Fibroblast of lung (primary cell): ENCODE measurements at regions not wholly inside any gene's neighbourhood (a gene's known extent, or its start where the extent isn't known, plus 50 kb on each side); places are given as distances from the start of the nearest gene placed in this dataset.

Experiments used
- DNase-seq, 2 donors: peaks; one replicate each; pipeline versions ENCODE4 v3.0.0 to v3.0.0-alpha.2; 2010; ENCODE audit warnings: low read depth in 2 of 2
- H2AFZ ChIP-seq: 2 replicates; pipeline ENCODE4 v1.5.1; 2012; ENCODE audit warnings: low read length, control low read depth, inconsistent platforms
- H3K27ac ChIP-seq: 2 replicates; pipeline ENCODE4 v1.5.1; 2011; ENCODE audit warnings: low read length, control low read depth; ENCODE audit not compliant: insufficient read depth
- H3K27me3 ChIP-seq: 2 replicates; pipeline ENCODE4 v1.5.1; 2011; ENCODE audit warnings: mild to moderate bottlenecking, low read length; ENCODE audit not compliant: control insufficient read depth, insufficient read depth
- H3K36me3 ChIP-seq: 2 replicates; pipeline ENCODE4 v1.5.1; 2011; ENCODE audit warnings: low read length; ENCODE audit not compliant: control insufficient read depth, insufficient read depth
- H3K4me1 ChIP-seq: 2 replicates; pipeline ENCODE4 v1.5.1; 2011; ENCODE audit warnings: low read length; ENCODE audit not compliant: control insufficient read depth, insufficient read depth; ENCODE audit errors: extremely low read depth
- H3K4me2 ChIP-seq: 2 replicates; pipeline ENCODE4 v1.5.1; 2011; ENCODE audit warnings: low read length, control low read depth; ENCODE audit not compliant: insufficient read depth; ENCODE audit errors: extremely low read depth
- H3K4me3 ChIP-seq, 4 experiments: fragments of 200-600 bp in 1 of 4; sonication (generic) in 1 of 4; replicated peaks in 1 of 4; 2 replicates each; pipeline ENCODE4 v1.5.1; 2011 to 2016; ENCODE audit warnings: low read length in 4 of 4, low read depth in 3 of 4, mild to moderate bottlenecking in 3 of 4, control low read depth in 2 of 4, inconsistent platforms in 1 of 4, mixed read lengths in 1 of 4; ENCODE audit not compliant: insufficient read depth in 1 of 4; ENCODE audit errors: control extremely low read depth in 1 of 4
- H3K79me2 ChIP-seq: 2 replicates; pipeline ENCODE4 v1.5.1; 2012; ENCODE audit warnings: mild to moderate bottlenecking, low read length, inconsistent platforms; ENCODE audit not compliant: control insufficient read depth, insufficient read depth
- H3K9ac ChIP-seq: 2 replicates; pipeline ENCODE4 v1.5.1; 2011; ENCODE audit warnings: mild to moderate bottlenecking, low read length, control low read depth; ENCODE audit not compliant: insufficient read depth
- H3K9me3 ChIP-seq: 2 replicates; pipeline ENCODE4 v1.5.1; 2012; ENCODE audit warnings: low read depth, low read length; ENCODE audit not compliant: control insufficient read depth, insufficient read depth
- H4K20me1 ChIP-seq: 2 replicates; pipeline ENCODE4 v1.5.1; 2011; ENCODE audit warnings: low read length; ENCODE audit not compliant: control insufficient read depth, insufficient read depth; ENCODE audit errors: extremely low read depth
- EZH2 ChIP-seq: IDR thresholded peaks from 2 replicates; pipeline ENCODE4 v1.5.1; 2012; ENCODE audit warnings: low read length, control low read depth, mild to moderate bottlenecking; ENCODE audit errors: missing control alignments
- TF ChIP-seq, protein P1 (sequence below), 2 donors: IDR thresholded peaks in 1 of 2; conservative IDR thresholded peaks in 1 of 2; 1 replicate in 1 of 2; 2 replicates in 1 of 2; pipeline ENCODE4 v1.5.1; 2011 to 2012; ENCODE audit warnings: low read length in 2 of 2, control low read depth in 1 of 2, inconsistent platforms in 1 of 2, low read depth in 1 of 2, mild to moderate bottlenecking in 1 of 2

GRCh38 chr2:42112418-42112817 is 56.7 kb upstream of the EML4 start:
- no peak overlapping the region for H3K4me3 ChIP-seq
- H3K79me2 ChIP-seq, result no peaks in the 10 kb centered on the region
- H3K9ac ChIP-seq, result no peak overlapping the region
- peaks cover 3% of the 10 kb centered on the region for H3K4me1 ChIP-seq
- TF ChIP-seq EZH2, result no peak
- TF ChIP-seq, protein P1, sequence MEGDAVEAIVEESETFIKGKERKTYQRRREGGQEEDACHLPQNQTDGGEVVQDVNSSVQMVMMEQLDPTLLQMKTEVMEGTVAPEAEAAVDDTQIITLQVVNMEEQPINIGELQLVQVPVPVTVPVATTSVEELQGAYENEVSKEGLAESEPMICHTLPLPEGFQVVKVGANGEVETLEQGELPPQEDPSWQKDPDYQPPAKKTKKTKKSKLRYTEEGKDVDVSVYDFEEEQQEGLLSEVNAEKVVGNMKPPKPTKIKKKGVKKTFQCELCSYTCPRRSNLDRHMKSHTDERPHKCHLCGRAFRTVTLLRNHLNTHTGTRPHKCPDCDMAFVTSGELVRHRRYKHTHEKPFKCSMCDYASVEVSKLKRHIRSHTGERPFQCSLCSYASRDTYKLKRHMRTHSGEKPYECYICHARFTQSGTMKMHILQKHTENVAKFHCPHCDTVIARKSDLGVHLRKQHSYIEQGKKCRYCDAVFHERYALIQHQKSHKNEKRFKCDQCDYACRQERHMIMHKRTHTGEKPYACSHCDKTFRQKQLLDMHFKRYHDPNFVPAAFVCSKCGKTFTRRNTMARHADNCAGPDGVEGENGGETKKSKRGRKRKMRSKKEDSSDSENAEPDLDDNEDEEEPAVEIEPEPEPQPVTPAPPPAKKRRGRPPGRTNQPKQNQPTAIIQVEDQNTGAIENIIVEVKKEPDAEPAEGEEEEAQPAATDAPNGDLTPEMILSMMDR (conservative IDR thresholded peaks at IDR 0.05 in 1 of 2, IDR thresholded peaks at IDR 0.05 in 1 of 2; ENCODE audit: low read depth in 1 of 2, low read length in 2 of 2), result no peak
- no peaks in the 10 kb centered on the region for H3K27me3 ChIP-seq
- H4K20me1 ChIP-seq, result no peaks in the 10 kb centered on the region
- no peaks in the 10 kb centered on the region for H3K36me3 ChIP-seq
- H2AFZ ChIP-seq, result no peak overlapping the region
- H3K9me3 ChIP-seq, result no peaks in the 10 kb centered on the region
- DNase-seq, result no peak
- H3K4me2 ChIP-seq, result no peak overlapping the region
- no peak overlapping the region for H3K27ac ChIP-seq

DNA sequence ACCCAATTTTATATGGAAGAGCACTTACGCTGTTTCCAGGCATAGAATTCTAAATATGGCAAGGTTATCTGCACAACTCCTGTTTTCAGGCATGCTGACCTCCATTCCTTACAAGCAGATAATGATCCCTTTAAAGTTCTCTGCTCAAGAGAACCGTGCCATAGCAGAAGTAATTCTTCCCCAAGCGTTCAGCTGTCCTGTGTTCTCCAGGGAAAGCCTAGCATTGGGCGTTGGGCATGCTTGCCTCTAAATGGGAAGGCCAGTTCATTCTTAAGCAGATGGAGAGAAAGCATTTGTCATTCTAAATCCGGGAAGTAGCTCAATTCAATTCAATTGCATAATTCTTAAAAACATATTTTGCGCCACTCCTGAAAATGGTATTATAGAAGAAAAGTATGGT is 55.7 kb upstream of the EML4 start:
- Histone ChIP-seq H3K4me2 (no peak overlapping the region), H3K4me3 (no peak overlapping the region), H3K9ac (no peak overlapping the region), H4K20me1 (no peaks in the 10 kb centered on the region), H3K9me3 (no peaks in the 10 kb centered on the region), H3K4me1 (peaks cover 10% of the 10 kb centered on the region), H3K79me2 (no peaks in the 10 kb centered on the region), H2AFZ (no peak overlapping the region), H3K27ac (no peak overlapping the region), H3K27me3 (no peaks in the 10 kb centered on the region), H3K36me3 (no peaks in the 10 kb centered on the region)
- no peak for DNase-seq
- no peak for TF ChIP-seq EZH2
- TF ChIP-seq, protein P1 (conservative IDR thresholded peaks at IDR 0.05 in 1 of 2, IDR thresholded peaks at IDR 0.05 in 1 of 2; ENCODE audit: low read depth in 1 of 2, low read length in 2 of 2), result no peak

DNA sequence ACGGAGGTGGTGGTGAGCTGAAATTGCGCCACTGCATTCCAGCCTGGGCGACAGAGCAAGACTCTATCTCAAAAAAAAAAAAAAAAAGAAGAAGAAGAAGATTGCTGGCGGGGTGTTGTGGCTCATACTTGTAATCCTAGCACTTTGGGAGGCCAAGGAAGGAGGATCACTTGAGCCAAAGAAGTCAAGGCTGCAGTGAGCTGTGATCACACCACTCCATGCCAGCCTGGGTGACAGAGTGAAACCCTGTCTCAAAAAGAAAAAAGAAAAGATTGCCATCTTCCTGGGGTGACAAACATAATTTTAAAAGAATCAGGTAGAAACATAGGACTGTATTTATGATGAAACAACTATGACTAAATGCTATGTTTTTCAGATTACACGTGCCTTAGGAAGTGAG is 55.1 kb upstream of the EML4 start:
- no peak for DNase-seq
- Histone ChIP-seq H3K36me3 (no peaks in the 10 kb centered on the region), H3K4me1 (peaks cover 15% of the 10 kb centered on the region), H3K27ac (no peak overlapping the region), H2AFZ (no peak overlapping the region), H3K4me3 (no peak overlapping the region), H3K79me2 (no peaks in the 10 kb centered on the region), H3K27me3 (no peaks in the 10 kb centered on the region), H3K9me3 (no peaks in the 10 kb centered on the region), H3K9ac (no peak overlapping the region), H4K20me1 (no peaks in the 10 kb centered on the region), H3K4me2 (no peak overlapping the region)
- TF ChIP-seq EZH2, result no peak
- TF ChIP-seq, protein P1 (conservative IDR thresholded peaks at IDR 0.05 in 1 of 2, IDR thresholded peaks at IDR 0.05 in 1 of 2; ENCODE audit: low read depth in 1 of 2, low read length in 2 of 2), result no peak
